GM23248 (cell line): ENCODE measurements at regions not wholly inside any gene's neighbourhood (a gene's known extent, or its start where the extent isn't known, plus 50 kb on each side); places are given as distances from the start of the nearest gene placed in this dataset.

ENCODE experiments used
- EZH2 ChIP-seq: fragments of 200-600 bp; sonication (generic); IDR thresholded peaks from 2 replicates; pipeline ENCODE4 v1.6.1; 2018; ENCODE audit warnings: antibody characterized with exemption, mild to moderate bottlenecking; ENCODE audit not compliant: insufficient read depth, poor library complexity, severe bottlenecking
- EZH2phosphoT487 ChIP-seq: fragments of 200-600 bp; sonication (generic); IDR thresholded peaks from 2 replicates; pipeline ENCODE4 v1.6.1; 2018; ENCODE audit warnings: antibody characterized with exemption, moderate library complexity, mild to moderate bottlenecking, low read depth; ENCODE audit not compliant: insufficient read depth

- TF ChIP-seq EZH2 (no peak), EZH2phosphoT487 (no peak)
These were observed 486.7 kb downstream of the TMEM232 start for GRCh38 chr5:110239786-110240185.
